Endodermal cell (in vitro differentiated cells): ENCODE measurements at regions not wholly inside any gene's neighbourhood (a gene's known extent, or its start where the extent isn't known, plus 50 kb on each side); places are given as distances from the start of the nearest gene placed in this dataset.
"Not testable (repeated sequence)": the region's sequence is repeated elsewhere in the genome, so short reads cannot be mapped to it uniquely, and the experiment has no call there.

Experiments
- DNase-seq: peaks from one replicate; pipeline ENCODE4 v3.0.0-alpha.2; 2017
- H3K27ac ChIP-seq: 2 replicates; pipeline ENCODE4 v1.5.1; 2013; ENCODE audit warnings: mild to moderate bottlenecking, low read depth, low read length, moderate library complexity
- H3K27me3 ChIP-seq: 2 replicates; pipeline ENCODE4 v1.6.1; 2013; ENCODE audit warnings: mild to moderate bottlenecking, low read length, moderate library complexity; ENCODE audit not compliant: insufficient read depth, control insufficient read depth, poor library complexity, severe bottlenecking
- H3K36me3 ChIP-seq: 2 replicates; pipeline ENCODE4 v1.7.0; 2013; ENCODE audit warnings: mild to moderate bottlenecking, low read length, moderate library complexity; ENCODE audit not compliant: control insufficient read depth, insufficient read depth
- H3K4me1 ChIP-seq: one replicate; pipeline ENCODE4 v1.7.0; 2013; ENCODE audit warnings: low read length; ENCODE audit not compliant: control insufficient read depth, insufficient read depth
- H3K4me3 ChIP-seq: 2 replicates; pipeline ENCODE4 v1.5.1; 2013; ENCODE audit warnings: mild to moderate bottlenecking, low read length, moderate library complexity
- H3K9ac ChIP-seq: 2 replicates; pipeline ENCODE4 v1.6.1; 2013; ENCODE audit warnings: mild to moderate bottlenecking, low read length, moderate library complexity; ENCODE audit not compliant: poor library complexity, severe bottlenecking; ENCODE audit errors: extremely low read depth
- H3K9me3 ChIP-seq: 2 replicates; pipeline ENCODE4 v1.6.1; 2013; ENCODE audit warnings: mild to moderate bottlenecking, low read length, moderate library complexity; ENCODE audit not compliant: control insufficient read depth
- H3K27ac Mint-ChIP-seq: 2 replicates; pipeline ENCODE4 v1.8.0; 2020; ENCODE audit warnings: mixed read lengths
- H3K27me3 Mint-ChIP-seq: 2 replicates; pipeline ENCODE4 v1.8.0; 2021; ENCODE audit warnings: mild to moderate bottlenecking, mixed read lengths; ENCODE audit not compliant: insufficient read depth
- H3K36me3 Mint-ChIP-seq: 2 replicates; pipeline ENCODE4 v1.8.0; 2020; ENCODE audit warnings: low read depth, mixed read lengths
- H3K4me1 Mint-ChIP-seq: 2 replicates; pipeline ENCODE4 v1.8.0; 2020; ENCODE audit warnings: mixed read lengths
- H3K4me3 Mint-ChIP-seq: 2 replicates; pipeline ENCODE4 v1.8.0; 2020; ENCODE audit warnings: mild to moderate bottlenecking, moderate library complexity, mixed read lengths
- H3K9me3 Mint-ChIP-seq: 2 replicates; pipeline ENCODE4 v1.8.0; 2020; ENCODE audit warnings: mild to moderate bottlenecking, mixed read lengths
- WGBS, 2 experiments: methylation state at CpG; one replicate each; pipeline versions ENCODE4 v1.1.5 to v1.1.7; 2013; ENCODE audit warnings: missing lambda C conversion rate in 2 of 2, mixed read lengths in 1 of 2; ENCODE audit not compliant: insufficient coverage in 1 of 2, insufficient read length in 1 of 2; 5-methylcytosine and 5-hydroxymethylcytosine counted together
- TF ChIP-seq, protein P1 (sequence below): fragments of 200-600 bp; sonication (generic); conservative IDR thresholded peaks from 2 replicates; pipeline ENCODE4 v1.5.0; 2021; ENCODE audit warnings: antibody characterized with exemption, mild to moderate bottlenecking

DNA sequence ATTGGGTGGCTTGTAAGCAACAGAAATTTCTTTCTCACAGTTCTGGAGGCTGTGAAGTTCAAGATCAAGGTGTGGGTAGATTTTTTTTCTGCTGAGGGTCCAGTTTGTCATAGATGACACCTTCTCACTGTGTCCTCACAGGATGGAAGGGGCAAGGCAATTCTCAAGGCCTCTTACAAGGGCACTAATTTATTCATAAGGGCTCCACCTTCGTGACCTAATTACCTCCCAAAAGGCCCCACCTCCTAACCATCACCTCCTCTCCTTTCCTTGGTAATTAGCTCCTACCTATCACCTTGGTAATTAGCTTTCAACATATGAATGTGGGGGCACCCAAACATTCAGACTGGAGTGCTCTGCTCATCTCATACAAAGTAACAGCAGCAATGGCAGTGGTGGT, 92.3 kb upstream of the CD44 start:
- Histone ChIP-seq H3K27ac (no peak overlapping the region), H3K36me3 (no peaks in the 10 kb centered on the region), H3K9ac (no peak overlapping the region), H3K27me3 (no peaks in the 10 kb centered on the region), H3K9me3 (no peaks in the 10 kb centered on the region), H3K4me3 (no peak overlapping the region), H3K4me1 (no peaks in the 10 kb centered on the region)
- Mint-ChIP-seq H3K36me3 (no peaks in the 10 kb centered on the region), H3K4me1 (peaks cover 4% of the 10 kb centered on the region), H3K9me3 (peaks cover 23% of the 10 kb centered on the region), H3K4me3 (no peak overlapping the region), H3K27me3 (peaks cover 5% of the 10 kb centered on the region), H3K27ac (no peak overlapping the region)
- TF ChIP-seq, protein P1, sequence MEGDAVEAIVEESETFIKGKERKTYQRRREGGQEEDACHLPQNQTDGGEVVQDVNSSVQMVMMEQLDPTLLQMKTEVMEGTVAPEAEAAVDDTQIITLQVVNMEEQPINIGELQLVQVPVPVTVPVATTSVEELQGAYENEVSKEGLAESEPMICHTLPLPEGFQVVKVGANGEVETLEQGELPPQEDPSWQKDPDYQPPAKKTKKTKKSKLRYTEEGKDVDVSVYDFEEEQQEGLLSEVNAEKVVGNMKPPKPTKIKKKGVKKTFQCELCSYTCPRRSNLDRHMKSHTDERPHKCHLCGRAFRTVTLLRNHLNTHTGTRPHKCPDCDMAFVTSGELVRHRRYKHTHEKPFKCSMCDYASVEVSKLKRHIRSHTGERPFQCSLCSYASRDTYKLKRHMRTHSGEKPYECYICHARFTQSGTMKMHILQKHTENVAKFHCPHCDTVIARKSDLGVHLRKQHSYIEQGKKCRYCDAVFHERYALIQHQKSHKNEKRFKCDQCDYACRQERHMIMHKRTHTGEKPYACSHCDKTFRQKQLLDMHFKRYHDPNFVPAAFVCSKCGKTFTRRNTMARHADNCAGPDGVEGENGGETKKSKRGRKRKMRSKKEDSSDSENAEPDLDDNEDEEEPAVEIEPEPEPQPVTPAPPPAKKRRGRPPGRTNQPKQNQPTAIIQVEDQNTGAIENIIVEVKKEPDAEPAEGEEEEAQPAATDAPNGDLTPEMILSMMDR: no peak
- WGBS, 2 experiments: 87% methylated on average over 1 of the region's 1 CpG; no CpG with 5 or more reads in 1 of the 2 experiments
- no peak for DNase-seq

DNA sequence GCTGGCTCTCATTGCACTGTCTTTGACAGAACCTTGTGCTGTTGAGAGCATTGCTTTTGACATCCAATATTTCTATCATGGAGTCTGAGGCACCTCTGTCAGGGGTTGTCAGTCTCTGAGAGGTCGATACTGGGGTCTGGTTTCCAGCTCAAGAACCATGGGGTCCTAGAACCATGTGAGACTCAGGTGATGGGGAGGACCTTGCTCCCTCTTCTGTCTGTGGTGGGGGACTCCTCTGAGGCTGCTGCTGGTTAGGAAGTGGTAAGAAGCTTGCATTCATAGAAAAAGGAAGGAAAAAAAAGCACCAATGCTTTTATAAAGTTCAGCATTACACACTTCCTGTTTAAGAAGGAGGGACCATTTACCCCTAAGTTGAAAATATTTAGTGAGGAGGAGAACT, 91.8 kb upstream of the CD44 start:
- TF ChIP-seq, protein P1: no peak
- no peaks in the 10 kb centered on the region for H3K9me3 ChIP-seq
- H3K9me3 Mint-ChIP-seq: peaks cover 23% of the 10 kb centered on the region
- no peak overlapping the region for H3K4me3 ChIP-seq
- no peak overlapping the region for H3K4me3 Mint-ChIP-seq
- H3K4me1 ChIP-seq: no peaks in the 10 kb centered on the region
- H3K27me3 Mint-ChIP-seq: peaks cover 5% of the 10 kb centered on the region
- DNase-seq: no peak
- no peaks in the 10 kb centered on the region for H3K36me3 Mint-ChIP-seq
- WGBS, 2 experiments: 93% methylated on average over 1 of the region's 1 CpG; no CpG with 5 or more reads in 1 of the 2 experiments
- no peaks in the 10 kb centered on the region for H3K27me3 ChIP-seq
- H3K36me3 ChIP-seq: no peaks in the 10 kb centered on the region
- H3K27ac Mint-ChIP-seq: no peak overlapping the region
- H3K4me1 Mint-ChIP-seq: peaks cover 4% of the 10 kb centered on the region
- no peak overlapping the region for H3K9ac ChIP-seq
- no peak overlapping the region for H3K27ac ChIP-seq

DNA sequence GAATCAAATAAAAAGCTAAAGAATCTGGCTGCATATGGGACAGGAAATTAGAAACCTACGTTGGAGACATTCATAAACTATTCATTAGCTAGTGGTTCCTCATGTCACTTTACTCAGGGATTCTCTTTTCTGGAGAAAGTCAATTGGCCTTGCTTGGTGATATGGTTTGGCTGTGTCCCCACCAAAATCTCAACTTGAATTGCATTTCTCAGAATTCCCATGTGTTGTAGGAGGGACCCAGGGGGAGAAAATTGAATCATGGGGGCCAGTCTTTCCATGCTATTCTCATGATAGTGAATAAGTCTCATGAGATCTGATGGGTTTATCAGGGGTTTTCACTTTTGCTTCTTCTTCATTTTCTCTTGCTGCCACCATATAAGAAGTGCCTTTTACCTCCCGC, 91.2 kb upstream of the CD44 start:
- H3K36me3 ChIP-seq: no peaks in the 10 kb centered on the region
- H3K9ac ChIP-seq: no peak overlapping the region
- no peak for DNase-seq
- no peak overlapping the region for H3K4me3 Mint-ChIP-seq
- TF ChIP-seq, protein P1: no peak
- H3K27me3 ChIP-seq: no peaks in the 10 kb centered on the region
- no peaks in the 10 kb centered on the region for H3K9me3 ChIP-seq
- H3K9me3 Mint-ChIP-seq: peaks cover 23% of the 10 kb centered on the region
- H3K27ac ChIP-seq: no peak overlapping the region
- H3K4me1 Mint-ChIP-seq: peaks cover 4% of the 10 kb centered on the region
- H3K36me3 Mint-ChIP-seq: no peaks in the 10 kb centered on the region
- no peak overlapping the region for H3K4me3 ChIP-seq
- WGBS, 2 experiments: 96 to 100% methylated on average over 1 to 2 of the region's 2 CpGs
- no peaks in the 10 kb centered on the region for H3K4me1 ChIP-seq
- H3K27me3 Mint-ChIP-seq: peaks cover 5% of the 10 kb centered on the region
- H3K27ac Mint-ChIP-seq: no peak overlapping the region

DNA sequence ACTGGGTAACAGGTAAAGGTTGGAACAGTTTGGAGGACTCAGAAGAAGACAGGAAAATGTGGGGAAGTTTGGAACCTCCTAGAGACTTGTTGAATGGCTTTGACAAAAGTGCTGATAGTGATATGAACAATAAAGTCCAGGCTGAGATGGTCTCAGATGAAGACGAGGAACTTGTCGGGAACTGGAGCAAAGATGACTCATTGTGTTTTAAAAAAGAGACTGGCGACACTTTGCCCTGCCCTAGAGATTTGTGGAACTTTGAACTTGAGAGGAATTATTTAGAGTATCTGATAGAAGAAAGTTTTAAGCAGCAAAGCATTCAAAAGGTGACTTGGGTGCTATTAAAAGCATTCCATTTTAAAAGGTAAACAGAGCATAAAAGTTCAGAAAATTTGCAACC, 90.6 kb upstream of the CD44 start:
- H3K36me3 ChIP-seq, H3K9me3 ChIP-seq, H3K27me3 Mint-ChIP-seq, H3K27ac ChIP-seq, H3K4me3 ChIP-seq, DNase-seq, H3K27ac Mint-ChIP-seq, H3K9ac ChIP-seq, H3K4me3 Mint-ChIP-seq, H3K4me1 Mint-ChIP-seq, H3K36me3 Mint-ChIP-seq, H3K4me1 ChIP-seq, H3K27me3 ChIP-seq: not testable (repeated sequence)
- WGBS, 2 experiments: 71 to 83% methylated on average over 3 of the region's 3 CpGs
- peaks cover 23% of the 10 kb centered on the region for H3K9me3 Mint-ChIP-seq
